ENCODE measurements at regions not wholly inside any gene's neighbourhood (a gene's known extent, or its start where the extent isn't known, plus 50 kb on each side); places are given as distances from the start of the nearest gene placed in this dataset.
"Not testable (repeated sequence)": the region's sequence is repeated elsewhere in the genome, so short reads cannot be mapped to it uniquely, and the experiment has no call there.

DNA sequence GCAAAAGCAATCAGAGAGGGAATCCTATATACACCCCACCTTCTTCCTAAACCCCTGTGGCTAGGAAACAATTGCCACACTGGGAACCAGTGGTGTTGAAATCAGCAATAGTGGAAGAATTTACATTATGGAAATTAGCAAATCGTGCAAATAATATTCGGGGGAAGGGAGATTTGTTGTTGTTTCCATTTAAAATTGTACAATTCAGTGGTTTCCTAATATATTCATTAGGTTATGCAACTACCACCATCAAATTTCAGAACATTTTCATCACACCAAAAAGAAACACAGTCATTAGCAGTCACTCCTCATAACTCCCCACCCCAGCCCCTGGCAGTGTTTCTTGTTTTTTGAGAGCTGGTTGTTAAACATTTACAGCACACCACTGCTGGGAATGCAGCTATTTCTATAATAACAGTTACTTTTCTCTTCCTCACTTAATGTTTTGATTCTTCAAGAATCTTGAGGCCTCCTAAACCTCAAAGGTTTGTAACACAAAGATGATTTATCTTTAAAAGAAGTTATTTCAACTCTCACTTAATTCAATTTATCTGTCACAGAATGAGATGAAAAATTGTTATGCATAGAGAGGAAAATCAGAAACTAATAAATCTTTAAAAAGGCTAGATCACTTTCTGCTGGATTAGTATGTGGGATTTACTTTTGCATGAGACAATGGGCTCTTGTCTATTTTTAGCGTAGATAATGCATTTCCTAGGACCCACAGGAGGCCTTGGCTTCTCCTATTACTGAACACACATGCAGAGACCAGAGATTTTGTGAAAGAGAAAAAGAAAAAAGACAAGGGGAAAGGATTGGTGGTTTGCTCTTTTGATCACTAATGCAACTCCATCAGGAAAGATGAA, 91.8 kb upstream of the DAPK1 start:
- no peak for DNase-seq (ENCODE audit: low read depth)

DNA sequence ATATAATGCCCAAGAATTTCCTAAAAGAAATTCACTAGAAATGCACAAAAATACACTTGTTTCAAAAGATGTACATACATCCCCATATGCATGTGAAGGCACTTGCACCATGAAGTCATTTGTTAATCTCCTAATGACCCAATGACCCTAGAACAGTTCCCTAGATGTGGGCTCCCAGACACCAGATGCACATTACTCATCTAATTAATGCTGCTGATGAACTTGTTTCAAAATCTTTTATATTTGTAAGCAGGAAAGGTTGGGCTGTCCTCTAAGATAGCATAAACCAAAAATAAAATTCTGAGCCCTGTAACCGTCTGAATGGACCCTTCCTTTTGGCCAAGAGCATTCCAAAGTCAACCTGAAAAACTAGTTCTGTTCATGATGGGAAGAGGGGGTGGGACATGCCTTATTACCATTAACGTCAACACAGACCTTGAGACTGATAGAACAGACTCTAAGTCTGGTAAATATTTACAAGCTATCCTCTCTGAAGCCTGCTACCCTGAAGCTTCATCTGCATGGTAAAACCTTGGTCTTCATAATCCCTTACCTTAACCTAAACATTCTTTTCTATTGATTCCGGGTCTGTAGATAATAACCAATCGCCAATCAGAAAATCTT, 91.0 kb upstream of the DAPK1 start:
- no peak for DNase-seq (ENCODE audit: low read depth)

DNA sequence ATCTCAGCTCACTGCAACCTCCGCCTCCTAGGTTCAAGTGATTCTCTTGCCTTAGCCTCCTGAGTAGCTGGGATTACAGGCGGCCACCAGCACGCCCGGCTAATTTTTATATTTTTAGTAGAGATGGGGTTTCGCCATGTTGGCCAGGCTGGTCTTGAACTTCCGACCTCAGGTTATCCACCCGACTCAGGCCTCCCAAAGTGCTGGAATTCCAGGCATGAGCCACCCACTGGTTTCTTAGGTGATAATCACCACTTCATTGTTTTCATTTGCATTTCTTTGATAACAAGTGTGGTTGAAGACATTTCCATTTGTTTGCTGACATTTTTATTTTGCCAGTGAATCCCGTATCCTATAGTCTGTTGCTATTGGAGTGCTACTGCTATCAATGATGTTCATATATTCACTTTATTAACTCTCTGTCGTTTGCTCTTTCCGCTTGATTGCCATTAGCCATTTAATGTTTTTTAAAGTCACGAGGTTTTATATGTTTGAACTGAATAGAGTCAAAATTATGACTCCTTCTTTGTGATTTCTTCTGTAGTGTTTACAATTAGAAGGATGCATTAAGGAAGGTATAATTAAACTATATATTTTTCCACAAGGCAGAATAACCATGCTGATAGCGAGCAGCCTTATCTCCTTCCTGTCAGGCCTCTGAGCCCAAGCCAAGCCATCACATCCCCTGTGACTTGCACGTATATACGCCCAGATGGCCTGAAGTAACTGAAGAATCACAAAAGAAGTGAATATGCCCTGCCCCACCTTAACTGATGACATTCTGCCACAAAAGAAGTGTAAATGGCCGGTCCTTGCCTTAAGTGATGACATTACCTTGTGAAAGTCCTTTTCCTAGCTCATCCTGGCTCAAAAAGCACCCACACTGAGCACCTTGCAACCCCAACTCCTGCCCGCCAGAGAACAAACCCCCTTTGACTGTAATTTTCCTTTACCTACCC, 87.3 kb upstream of the DAPK1 start:
- not testable (repeated sequence) for DNase-seq (ENCODE audit: low read depth)

DNA sequence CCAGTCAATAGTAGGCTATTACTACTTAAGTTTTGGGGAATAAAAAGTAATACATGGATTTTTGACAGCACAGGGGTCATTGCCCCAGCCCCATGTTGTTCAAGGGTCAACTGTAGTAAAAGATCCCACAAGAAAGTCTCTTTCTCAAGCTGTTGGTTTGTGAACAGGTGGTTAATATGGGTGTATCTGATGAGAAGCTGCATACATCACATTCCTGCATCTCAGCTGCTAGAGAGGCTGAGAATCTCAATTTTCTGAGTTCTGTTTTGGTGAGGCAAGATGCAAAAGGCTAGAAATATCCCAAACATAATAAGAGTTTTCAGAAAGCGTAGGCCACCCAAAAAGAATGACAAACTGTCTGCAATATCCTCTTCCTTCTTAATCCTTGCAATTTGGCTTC, 76.8 kb upstream of the DAPK1 start:
- no peak for DNase-seq (ENCODE audit: low read depth)

DNA sequence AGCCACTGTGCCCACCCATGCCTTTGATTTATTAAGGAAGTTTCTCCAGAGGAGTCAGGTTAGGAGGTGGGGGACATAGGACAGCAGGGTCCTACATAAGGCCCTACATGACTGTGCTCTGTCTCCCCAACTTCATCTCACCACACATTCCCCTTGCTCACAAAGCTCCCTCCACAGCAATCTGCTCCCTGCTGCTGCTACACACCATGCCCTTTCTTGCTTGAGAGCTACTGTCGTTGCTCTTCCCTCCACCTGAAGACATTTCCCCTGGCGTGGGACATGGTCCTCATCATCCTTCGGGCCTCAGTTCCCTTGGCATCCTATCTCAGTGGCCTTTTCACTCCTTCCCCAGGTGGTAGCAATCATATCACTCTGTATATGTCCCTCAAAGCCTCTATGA, 75.9 kb upstream of the DAPK1 start:
- DNase-seq (ENCODE audit: low read depth): no peak

DNA sequence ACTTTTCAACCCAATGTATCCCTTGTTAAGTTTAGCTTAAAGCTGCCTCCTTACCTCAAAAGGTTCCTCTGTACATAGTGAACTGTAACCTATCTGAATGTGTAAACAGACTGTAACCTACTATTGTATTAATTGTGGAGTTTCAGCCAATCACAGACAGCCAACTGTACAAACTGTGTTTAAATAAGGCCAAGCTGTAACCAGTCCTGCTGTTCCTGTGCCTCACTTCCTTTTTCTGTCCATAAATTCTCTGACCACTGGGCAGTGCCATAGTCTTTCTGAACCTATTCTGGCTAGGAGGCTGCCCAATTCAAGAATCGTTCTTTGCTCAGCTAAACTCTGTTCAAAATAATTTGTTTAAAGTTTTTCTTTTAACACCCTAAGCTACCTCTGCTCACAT, 74.7 kb upstream of the DAPK1 start:
- DNase-seq (ENCODE audit: low read depth): peak; percentile 40

DNA sequence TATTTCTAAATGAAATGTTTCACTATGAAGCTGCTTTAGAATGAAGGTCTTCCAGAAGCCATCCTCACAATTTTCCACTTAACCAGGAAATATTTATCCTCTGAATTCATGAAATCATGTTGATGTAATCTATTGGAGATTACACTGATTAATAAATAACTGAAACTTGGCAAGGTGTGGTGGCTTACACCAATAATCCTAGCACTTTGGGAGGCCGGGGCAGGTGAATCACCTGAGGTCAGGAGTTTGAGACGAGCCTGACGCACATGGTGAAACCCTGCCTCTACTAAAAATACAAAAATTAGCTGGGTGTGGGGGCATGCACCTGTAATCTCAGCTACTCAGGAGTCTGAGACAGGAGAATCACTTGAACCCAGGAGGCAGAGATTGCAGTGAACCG, 73.8 kb upstream of the DAPK1 start:
- DNase-seq (ENCODE audit: low read depth): not testable (repeated sequence)

DNA sequence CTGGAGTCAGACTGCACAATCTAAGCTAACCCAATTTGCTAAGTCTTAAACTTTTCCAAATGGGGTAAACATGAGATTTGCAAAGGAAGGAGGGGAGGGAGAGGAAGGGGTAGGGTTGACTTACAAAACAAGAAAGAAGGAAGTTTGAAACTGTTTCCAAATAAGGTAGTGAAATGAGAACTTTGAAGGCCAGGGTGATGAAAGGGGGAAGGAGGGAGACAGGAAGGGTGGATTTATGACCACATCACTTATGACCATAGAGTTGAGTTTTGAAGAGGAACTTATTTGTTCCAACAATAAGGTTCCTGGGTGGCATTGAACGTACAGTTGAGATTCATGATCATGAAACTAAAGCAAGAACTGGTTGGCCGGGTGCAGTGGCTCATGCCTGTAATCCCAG, 72.5 kb upstream of the DAPK1 start:
- DNase-seq (ENCODE audit: low read depth): no peak

DNA sequence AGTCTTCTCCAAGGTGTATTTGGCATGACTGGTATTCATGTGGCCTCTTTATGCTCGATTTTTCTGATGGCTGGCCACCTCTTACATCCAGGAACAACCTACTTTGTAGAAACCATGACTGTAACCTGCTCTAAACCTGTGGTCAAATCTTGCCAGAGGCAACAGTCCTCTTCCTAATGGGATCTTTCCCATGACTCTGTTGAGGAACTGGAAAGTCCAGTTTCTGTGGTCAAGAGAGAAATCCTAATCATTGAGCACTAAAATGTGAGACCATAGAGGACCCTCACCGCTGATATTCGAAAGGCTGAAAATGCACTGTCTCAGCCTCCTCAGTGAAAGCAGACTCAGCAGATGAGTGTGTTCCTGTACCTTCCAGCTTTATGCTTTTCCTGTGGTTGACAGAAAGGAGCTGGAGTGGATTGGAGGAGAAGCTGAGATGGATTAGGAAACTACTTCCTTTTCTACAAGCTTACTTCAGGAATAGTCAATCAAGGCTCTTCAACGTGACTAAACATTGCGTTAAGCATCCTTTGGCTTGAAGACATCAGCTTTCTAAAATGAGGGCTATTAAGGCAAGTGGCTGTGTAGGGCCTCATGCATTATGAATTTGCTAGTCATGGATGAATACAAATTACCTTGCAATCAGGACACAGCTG, 69.7 kb upstream of the DAPK1 start:
- DNase-seq (ENCODE audit: low read depth): peak; percentile 43

DNA sequence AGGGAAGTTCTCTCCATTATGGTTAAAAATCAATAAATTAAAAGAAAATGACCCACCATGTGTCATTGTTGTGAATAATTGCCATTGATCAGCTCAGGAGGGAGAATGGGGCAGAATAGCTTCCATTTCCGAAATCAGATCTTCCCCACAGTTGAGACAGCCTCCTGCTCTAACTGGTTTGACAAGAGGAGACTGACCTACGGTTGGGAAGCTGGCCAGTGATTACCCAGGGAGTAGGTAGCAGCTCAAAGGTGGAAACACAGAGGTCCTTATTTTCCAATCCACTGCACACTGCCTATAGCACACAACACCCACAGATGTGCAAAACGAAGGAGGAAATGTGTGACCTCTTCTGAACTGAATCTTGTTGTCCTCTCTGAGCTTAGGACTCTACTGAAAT, 69.0 kb upstream of the DAPK1 start:
- DNase-seq (ENCODE audit: low read depth): no peak

DNA sequence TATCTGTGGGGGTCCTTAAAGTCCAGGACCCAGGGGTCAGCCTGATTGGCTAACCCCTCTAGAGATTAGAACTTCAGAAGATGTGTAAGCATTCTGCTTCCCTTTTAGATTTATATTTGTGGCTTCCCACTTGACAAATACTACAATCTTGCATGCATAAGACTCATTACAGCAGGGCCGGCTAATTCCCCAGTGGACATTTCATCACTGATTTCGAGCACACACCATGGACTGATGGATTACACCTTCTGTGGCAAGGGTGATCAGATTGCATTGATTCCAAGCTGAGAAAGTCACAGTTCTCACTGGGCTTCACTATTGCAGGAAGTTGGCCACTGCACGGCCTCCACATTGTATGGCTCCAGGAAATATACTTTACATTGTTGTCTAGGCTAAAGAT, 65.8 kb upstream of the DAPK1 start:
- DNase-seq (ENCODE audit: low read depth): no peak

DNA sequence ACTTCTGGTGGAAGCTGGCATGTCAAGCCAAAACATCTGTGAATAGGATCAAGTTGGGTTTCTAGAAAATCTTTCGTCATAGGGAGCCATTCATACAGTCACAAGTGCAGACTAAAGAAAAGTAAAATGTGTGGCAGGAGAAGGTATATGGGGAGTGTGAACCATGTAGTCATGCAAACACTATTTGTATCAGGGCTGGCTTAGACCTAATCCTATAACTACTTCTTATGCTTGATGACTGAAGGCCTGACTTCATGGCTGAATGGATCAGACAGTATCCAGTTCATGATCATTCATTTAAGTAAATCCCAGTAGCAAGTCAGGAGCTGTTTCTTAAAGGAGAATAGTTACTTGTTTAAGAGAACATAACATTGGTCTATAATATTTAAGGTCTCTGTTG, 63.8 kb upstream of the DAPK1 start:
- no peak for DNase-seq (ENCODE audit: low read depth)

DNA sequence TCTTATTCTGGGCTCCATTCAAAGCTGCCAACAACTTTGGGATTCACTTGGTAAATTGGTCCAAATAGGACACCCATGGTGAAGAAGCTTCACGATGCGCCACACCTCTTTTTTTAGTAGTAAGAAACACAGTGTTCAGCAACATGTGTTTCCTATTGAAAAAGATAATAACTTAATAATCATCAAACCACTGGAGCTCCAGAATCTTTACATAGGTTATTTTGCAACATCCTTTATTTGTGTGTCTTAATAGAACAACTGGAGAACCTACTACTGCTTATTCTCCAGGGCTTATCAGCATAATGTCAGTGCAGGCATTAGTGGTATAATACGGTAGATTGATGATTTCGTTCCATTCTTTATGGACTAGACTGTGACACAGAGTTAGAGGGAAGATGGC, 63.3 kb upstream of the DAPK1 start:
- DNase-seq (ENCODE audit: low read depth): no peak

DNA sequence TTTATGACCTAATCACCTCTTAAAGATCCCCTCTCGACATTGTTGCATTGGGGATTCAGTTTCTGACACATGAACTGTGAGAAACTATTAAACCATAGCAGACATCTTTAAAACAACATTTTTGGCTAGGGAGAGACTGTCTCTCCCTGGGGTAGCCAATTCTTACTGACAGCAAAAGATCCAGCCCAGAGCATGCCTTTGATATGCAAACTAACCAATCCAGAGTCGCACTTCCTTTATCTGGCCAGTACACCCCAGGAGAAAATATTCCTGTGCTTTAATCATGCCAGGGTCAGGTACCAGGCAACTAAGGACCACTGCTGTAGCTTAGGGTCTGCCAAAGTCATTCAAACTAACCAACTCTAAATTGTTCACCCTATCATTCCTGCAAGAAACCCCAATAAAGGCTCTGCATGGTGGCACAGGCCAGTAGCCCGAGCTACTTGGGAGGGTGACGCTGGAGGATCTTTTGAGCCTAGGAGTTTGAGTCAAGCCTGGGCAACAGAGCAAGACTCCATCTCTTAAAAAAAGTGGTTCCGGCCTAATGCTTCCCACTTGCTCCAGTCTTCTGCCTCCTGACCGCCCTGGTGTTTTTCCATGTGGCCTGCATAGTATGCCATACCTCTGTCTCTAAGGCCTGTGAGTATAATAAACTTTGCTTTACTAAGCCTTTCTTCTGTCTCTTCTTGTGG, 62.3 kb upstream of the DAPK1 start:
- DNase-seq (ENCODE audit: low read depth): no peak

DNA sequence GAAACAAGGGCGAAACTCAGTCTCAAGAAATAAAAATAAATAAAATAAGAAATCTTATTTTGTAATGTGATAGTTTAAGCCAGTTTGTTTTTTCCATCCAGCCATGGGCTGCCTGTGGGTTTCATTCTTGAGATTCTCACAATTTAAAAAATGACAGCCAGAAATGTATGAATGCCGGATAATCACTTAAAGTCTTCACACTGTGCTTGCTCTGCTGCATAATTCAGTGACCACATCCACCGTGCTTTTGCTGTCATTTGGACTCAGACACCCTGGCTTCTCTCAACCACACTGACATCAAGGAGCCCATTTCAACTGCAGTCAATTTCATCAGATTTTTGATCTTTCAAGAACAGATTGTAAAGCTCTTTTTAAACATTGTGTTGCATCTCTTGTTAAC, 61.0 kb upstream of the DAPK1 start:
- DNase-seq (ENCODE audit: low read depth): peak; percentile 20

DNA sequence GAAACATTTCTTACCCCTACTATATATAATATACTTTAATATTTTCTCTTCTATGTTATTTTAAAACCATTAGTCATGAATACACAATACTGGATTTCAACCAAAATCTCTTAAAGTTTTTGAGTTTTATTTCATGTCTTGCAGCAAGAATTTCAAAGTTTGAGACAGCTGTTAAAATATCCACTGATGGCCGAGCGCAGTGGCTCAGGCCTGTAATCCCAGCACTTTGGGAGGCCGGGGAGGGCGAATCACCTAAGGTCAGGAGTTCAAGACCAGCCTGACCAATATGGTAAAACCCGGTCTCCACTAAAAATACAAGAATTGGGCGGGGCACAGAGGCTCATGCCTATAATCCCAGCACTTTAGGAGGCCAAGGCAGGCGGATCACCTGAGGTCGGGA, 59.7 kb upstream of the DAPK1 start:
- DNase-seq (ENCODE audit: low read depth): no peak

DNA sequence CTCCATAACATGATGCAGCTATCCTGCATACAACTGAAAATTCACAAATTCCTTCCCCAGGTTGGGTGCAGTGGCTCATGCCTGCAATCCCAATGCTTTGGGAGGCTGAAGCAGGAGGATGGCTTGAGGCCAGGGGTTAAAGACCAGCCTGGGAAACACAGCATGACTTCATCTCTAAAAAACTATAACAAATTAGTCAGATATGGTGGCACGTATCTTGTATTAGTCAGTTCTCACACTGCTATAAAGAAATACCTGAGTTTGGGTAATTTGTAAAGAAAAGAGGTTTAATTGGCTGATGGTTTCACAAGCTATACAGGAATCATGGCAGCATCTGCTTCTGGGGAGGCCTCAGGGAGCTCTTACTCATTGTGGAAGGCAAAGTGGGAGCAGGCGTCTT, 56.4 kb upstream of the DAPK1 start:
- peak; percentile 94 for DNase-seq (ENCODE audit: low read depth)

DNA sequence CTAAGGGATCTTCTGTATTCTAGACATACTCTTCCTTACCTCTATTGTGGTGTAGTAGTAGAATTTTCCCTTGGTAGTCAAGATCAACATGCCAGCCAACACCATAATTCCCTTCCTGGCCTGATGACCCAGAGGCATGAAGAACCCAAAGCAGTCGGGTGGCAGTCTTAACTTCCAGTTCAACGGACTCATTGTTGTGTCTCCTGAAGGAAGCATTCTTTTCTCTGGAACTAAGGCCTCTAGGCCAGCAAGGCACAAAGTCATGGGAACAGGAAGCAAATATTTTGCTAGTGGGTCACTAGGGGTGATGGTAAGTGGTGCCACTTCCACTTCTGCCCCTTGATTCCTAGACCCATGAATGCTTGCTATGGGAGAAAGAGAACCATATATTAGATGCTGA, 55.2 kb upstream of the DAPK1 start:
- DNase-seq (ENCODE audit: low read depth): peak; percentile 92

DNA sequence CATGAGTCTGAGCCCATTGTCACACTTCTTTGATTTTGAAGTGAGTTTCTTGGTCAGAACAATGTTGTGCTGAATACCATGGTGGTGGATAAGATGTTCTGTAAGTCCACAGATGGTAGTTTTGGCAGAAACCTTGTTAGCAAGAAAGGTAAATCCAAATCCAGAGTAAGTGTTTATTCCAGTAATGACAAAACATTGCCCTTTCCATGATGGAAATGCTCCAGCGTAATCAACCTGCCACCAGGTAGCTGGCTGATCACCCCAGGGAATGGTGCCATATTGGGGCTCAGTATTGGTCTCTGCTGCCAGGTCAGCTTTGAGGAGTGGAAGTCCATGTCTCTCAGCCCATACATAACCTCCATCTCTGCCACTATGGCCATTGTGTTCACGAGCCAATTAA, 54.7 kb upstream of the DAPK1 start:
- DNase-seq (ENCODE audit: low read depth): no peak

DNA sequence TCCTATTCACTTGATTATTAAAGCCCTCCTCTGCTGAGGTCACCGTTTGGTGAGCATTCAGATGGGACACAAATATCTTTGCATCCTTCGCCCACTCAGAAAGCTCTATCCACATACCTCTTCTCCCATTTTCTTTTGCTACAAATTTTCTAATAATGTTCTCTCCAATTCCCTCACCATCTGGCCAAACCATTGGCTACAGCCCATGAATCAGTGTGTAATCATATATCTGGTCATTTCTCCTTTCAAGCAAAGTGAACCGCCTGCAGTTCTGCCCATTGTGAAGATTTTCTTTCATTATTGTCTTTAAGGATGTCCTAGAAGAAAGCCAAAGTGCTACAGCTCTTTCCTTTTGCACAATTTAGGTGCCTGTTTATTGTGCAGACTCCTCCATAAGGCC, 54.2 kb upstream of the DAPK1 start:
- DNase-seq (ENCODE audit: low read depth): no peak

DNA sequence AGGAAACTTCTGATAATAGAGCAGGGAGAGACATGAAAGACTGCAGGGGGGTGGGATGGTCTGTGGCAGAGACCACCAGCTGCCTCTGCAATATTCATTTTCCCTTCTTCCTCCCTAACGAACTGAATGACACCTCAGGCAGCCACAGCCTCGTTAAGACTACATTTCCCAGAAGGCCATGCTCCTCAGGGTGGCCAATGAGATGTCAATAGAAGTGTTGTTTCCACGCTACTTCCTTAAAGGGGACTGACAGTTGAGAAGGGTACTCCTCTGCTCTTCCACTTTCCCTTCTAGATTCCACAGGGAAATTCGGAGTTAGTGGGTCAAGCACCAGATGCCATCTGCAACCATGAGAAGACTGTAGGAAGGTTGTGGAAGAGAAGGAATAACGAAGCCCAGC, 52.0 kb upstream of the DAPK1 start:
- no peak for DNase-seq (ENCODE audit: low read depth)
